Endodermal cell (in vitro differentiated cells): ENCODE measurements at regions not wholly inside any gene's neighbourhood (a gene's known extent, or its start where the extent isn't known, plus 50 kb on each side); places are given as distances from the start of the nearest gene placed in this dataset.

ENCODE experiments used
- DNase-seq: peaks from one replicate; pipeline ENCODE4 v3.0.0-alpha.2; 2017
- H3K27ac ChIP-seq: 2 replicates; pipeline ENCODE4 v1.5.1; 2013; ENCODE audit warnings: mild to moderate bottlenecking, low read depth, low read length, moderate library complexity
- H3K27me3 ChIP-seq: 2 replicates; pipeline ENCODE4 v1.6.1; 2013; ENCODE audit warnings: mild to moderate bottlenecking, low read length, moderate library complexity; ENCODE audit not compliant: insufficient read depth, control insufficient read depth, poor library complexity, severe bottlenecking
- H3K36me3 ChIP-seq: 2 replicates; pipeline ENCODE4 v1.7.0; 2013; ENCODE audit warnings: mild to moderate bottlenecking, low read length, moderate library complexity; ENCODE audit not compliant: control insufficient read depth, insufficient read depth
- H3K4me1 ChIP-seq: one replicate; pipeline ENCODE4 v1.7.0; 2013; ENCODE audit warnings: low read length; ENCODE audit not compliant: control insufficient read depth, insufficient read depth
- H3K4me3 ChIP-seq: 2 replicates; pipeline ENCODE4 v1.5.1; 2013; ENCODE audit warnings: mild to moderate bottlenecking, low read length, moderate library complexity
- H3K9ac ChIP-seq: 2 replicates; pipeline ENCODE4 v1.6.1; 2013; ENCODE audit warnings: mild to moderate bottlenecking, low read length, moderate library complexity; ENCODE audit not compliant: poor library complexity, severe bottlenecking; ENCODE audit errors: extremely low read depth
- H3K9me3 ChIP-seq: 2 replicates; pipeline ENCODE4 v1.6.1; 2013; ENCODE audit warnings: mild to moderate bottlenecking, low read length, moderate library complexity; ENCODE audit not compliant: control insufficient read depth
- H3K27ac Mint-ChIP-seq: 2 replicates; pipeline ENCODE4 v1.8.0; 2020; ENCODE audit warnings: mixed read lengths
- H3K27me3 Mint-ChIP-seq: 2 replicates; pipeline ENCODE4 v1.8.0; 2021; ENCODE audit warnings: mild to moderate bottlenecking, mixed read lengths; ENCODE audit not compliant: insufficient read depth
- H3K36me3 Mint-ChIP-seq: 2 replicates; pipeline ENCODE4 v1.8.0; 2020; ENCODE audit warnings: low read depth, mixed read lengths
- H3K4me1 Mint-ChIP-seq: 2 replicates; pipeline ENCODE4 v1.8.0; 2020; ENCODE audit warnings: mixed read lengths
- H3K4me3 Mint-ChIP-seq: 2 replicates; pipeline ENCODE4 v1.8.0; 2020; ENCODE audit warnings: mild to moderate bottlenecking, moderate library complexity, mixed read lengths
- H3K9me3 Mint-ChIP-seq: 2 replicates; pipeline ENCODE4 v1.8.0; 2020; ENCODE audit warnings: mild to moderate bottlenecking, mixed read lengths
- whole genome bisulfite sequencing, 2 experiments: methylation state at CpG; one replicate each; pipeline versions ENCODE4 v1.1.5 to v1.1.7; 2013; ENCODE audit warnings: missing lambda C conversion rate in 2 of 2, mixed read lengths in 1 of 2; ENCODE audit not compliant: insufficient coverage in 1 of 2, insufficient read length in 1 of 2; 5-methylcytosine and 5-hydroxymethylcytosine counted together
- TF ChIP-seq, protein P1 (sequence below): fragments of 200-600 bp; sonication (generic); conservative IDR thresholded peaks from 2 replicates; pipeline ENCODE4 v1.5.0; 2021; ENCODE audit warnings: antibody characterized with exemption, mild to moderate bottlenecking

DNA sequence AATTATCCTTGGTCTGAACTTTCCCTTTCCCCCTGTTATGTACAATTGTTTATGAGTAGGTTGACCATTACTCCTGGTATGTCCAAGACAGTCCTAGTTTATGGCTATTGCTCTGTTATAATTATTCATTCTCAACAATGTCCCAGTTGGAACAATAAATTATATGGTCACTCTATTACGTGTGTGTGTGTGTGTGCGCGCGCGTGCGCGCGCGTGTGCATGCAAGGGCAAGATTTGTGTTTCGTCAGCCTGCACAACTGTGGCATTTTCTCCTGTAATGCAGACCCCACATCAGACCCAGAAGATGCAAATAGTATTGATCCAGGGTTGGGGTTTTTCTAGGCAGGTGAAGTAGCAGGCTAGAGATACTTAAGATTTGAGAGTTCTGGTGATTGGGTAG, 88.4 kb downstream of the ESM1 start:
- Histone ChIP-seq H3K4me3 (no peak overlapping the region), H3K27me3 (peaks cover 26% of the 10 kb centered on the region), H3K4me1 (no peaks in the 10 kb centered on the region), H3K9ac (no peak overlapping the region), H3K27ac (no peak overlapping the region), H3K9me3 (no peaks in the 10 kb centered on the region), H3K36me3 (no peaks in the 10 kb centered on the region)
- 78% methylated on average over 10 of the region's 10 CpGs; no CpG with 5 or more reads in 1 of the 2 experiments for WGBS, 2 experiments
- no peak for DNase-seq
- peaks cover 24% of the 10 kb centered on the region for H3K27me3 Mint-ChIP-seq
- H3K27ac Mint-ChIP-seq, result no peak overlapping the region
- TF ChIP-seq, protein P1, sequence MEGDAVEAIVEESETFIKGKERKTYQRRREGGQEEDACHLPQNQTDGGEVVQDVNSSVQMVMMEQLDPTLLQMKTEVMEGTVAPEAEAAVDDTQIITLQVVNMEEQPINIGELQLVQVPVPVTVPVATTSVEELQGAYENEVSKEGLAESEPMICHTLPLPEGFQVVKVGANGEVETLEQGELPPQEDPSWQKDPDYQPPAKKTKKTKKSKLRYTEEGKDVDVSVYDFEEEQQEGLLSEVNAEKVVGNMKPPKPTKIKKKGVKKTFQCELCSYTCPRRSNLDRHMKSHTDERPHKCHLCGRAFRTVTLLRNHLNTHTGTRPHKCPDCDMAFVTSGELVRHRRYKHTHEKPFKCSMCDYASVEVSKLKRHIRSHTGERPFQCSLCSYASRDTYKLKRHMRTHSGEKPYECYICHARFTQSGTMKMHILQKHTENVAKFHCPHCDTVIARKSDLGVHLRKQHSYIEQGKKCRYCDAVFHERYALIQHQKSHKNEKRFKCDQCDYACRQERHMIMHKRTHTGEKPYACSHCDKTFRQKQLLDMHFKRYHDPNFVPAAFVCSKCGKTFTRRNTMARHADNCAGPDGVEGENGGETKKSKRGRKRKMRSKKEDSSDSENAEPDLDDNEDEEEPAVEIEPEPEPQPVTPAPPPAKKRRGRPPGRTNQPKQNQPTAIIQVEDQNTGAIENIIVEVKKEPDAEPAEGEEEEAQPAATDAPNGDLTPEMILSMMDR, result no peak
- no peaks in the 10 kb centered on the region for H3K9me3 Mint-ChIP-seq
- H3K36me3 Mint-ChIP-seq, result no peaks in the 10 kb centered on the region
- H3K4me3 Mint-ChIP-seq, result no peak overlapping the region
- H3K4me1 Mint-ChIP-seq, result peaks cover 3% of the 10 kb centered on the region

DNA sequence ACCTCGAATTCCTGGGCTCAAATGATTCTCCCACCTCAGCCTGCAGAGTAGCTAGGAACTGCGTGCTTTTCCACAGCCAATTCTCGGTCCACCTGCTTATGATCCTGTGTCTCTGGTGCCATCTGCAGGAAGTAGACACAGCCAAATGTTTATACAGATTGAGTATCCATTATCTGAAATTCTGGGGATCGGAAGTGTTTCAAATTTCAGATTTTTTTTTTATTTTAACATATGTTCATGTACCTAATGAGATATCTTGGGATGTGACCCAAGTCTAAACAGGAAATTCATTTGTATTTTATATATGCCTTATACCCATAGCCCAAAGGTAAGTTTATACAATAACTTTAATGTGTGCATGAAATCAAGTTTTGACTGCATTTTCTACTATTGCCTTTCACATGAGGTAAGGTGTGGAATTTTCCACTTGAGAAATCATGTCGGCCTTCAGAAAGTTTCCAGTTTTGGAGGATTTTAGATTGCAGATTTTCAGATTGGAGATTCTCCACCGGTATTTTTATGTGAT, 89.5 kb downstream of the ESM1 start:
- H3K4me3 Mint-ChIP-seq, result no peak overlapping the region
- no peaks in the 10 kb centered on the region for H3K36me3 ChIP-seq
- H3K4me1 Mint-ChIP-seq, result peaks cover 1% of the 10 kb centered on the region
- no peaks in the 10 kb centered on the region for H3K36me3 Mint-ChIP-seq
- 65 to 74% methylated on average over 5 of the region's 6 CpGs for WGBS, 2 experiments
- TF ChIP-seq, protein P1, result peak; percentile 74
- H3K9ac ChIP-seq, result no peak overlapping the region
- peak; percentile 66 for DNase-seq
- no peaks in the 10 kb centered on the region for H3K9me3 ChIP-seq
- H3K27me3 ChIP-seq, result peaks cover 38% of the 10 kb centered on the region
- H3K4me3 ChIP-seq, result no peak overlapping the region
- H3K27ac Mint-ChIP-seq, result no peak overlapping the region
- no peaks in the 10 kb centered on the region for H3K4me1 ChIP-seq
- H3K9me3 Mint-ChIP-seq, result no peaks in the 10 kb centered on the region
- H3K27me3 Mint-ChIP-seq, result peaks cover 30% of the 10 kb centered on the region
- H3K27ac ChIP-seq, result no peak overlapping the region

DNA sequence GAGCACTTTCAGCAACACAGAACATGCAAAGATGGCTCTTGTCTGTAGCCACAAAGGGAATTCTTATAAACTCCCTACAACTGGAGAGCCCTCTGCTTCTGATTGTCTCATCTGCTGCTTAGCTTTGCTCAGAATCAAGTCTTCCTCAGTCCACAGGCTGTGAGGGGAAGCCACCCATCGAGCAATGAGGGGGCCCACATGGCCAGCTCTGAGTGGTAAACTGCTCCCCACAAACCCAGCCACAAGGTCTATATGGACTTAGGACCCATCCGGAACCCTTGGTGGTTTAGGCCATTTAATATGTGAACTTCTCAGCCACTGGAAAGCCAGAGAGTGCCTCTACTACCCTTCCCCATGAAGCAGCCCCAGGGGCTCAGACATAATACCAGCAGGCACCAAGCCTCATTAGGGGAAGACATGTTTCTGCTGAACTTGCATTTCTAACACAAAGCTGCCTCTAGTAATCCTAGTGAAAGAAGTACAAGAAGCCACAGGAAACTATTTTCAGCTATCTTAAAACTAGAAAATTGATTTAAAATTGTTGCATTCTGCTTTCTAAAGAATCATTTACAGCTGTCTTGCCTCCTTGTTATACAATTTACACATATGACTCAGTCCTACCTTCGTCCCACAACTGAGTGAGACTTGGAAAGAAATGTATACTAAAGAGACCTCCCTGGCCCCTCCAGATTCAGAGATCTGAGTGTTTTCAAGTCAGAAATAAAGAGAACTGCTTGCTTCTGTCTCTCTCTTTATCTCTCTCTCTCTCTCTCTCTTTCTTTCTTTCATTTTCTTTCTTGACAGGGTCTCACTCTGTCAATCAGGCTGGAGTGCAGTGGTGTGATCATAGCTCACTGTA, 90.2 kb downstream of the ESM1 start:
- Histone ChIP-seq H3K9ac (no peak overlapping the region), H3K27ac (no peak overlapping the region), H3K36me3 (no peaks in the 10 kb centered on the region), H3K9me3 (no peaks in the 10 kb centered on the region), H3K4me1 (no peaks in the 10 kb centered on the region), H3K4me3 (no peak overlapping the region), H3K27me3 (peaks cover 43% of the 10 kb centered on the region)
- TF ChIP-seq, protein P1, result no peak
- Mint-ChIP-seq H3K4me3 (no peak overlapping the region), H3K4me1 (peaks cover 1% of the 10 kb centered on the region), H3K9me3 (no peaks in the 10 kb centered on the region), H3K27me3 (peaks cover 34% of the 10 kb centered on the region), H3K27ac (no peak overlapping the region), H3K36me3 (no peaks in the 10 kb centered on the region)
- WGBS, 2 experiments, result 86 to 90% methylated on average over 2 to 3 of the region's 3 CpGs
- DNase-seq, result no peak
